HG03108 (cell line): ENCODE measurements at regions not wholly inside any gene's neighbourhood (a gene's known extent, or its start where the extent isn't known, plus 50 kb on each side); places are given as distances from the start of the nearest gene placed in this dataset.
"Not testable (repeated sequence)": the region's sequence is repeated elsewhere in the genome, so short reads cannot be mapped to it uniquely, and the experiment has no call there.

Experiments used
- ATAC-seq: cut with Tn5 transposase; IDR thresholded peaks from one replicate; pipeline ENCODE4 v1.9.1; 2021; ENCODE audit warnings: moderate library complexity; ENCODE audit not compliant: unreplicated experiment

DNA sequence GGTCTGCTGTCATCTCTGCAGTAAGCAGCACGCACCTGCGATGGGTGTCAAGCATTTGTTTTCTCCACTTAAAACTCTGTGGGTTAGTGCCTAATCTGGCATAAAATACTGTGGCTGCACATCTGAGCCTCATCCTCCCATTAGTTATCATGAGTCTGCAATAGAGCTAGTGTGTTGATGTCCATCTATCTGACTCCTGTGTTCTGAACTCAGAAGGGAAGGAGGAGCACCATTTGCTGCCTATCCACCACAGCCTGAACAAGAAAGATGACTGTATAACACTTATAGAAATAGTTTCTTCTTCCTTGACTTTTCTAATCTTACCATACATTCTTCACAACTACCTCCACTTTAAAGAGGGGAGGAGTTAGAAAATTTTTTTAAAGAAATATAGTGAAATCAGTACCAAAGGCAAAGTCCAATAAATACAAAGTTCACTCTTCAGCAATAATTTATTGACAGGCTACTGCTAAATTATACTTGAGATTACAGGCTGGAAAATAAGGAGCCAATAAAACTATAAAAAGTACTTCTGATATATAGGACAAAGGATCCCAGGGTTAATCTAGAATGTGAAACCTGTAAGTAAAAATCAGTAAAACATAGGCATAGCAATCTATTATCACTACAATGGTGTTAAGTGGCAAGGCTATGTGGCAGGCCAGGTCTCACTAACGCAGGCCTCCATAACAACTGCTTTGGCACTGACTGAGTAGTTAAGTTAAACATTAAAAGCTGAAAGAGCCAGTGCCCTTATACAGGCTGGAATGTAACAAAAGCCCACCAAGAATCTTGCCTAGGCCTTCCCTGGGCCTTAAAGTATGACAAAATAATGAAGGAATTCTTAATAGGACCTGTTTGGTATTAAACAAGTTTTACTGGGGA lies 70.2 kb downstream of the LGALS9C start:
- ATAC-seq = not testable (repeated sequence)

DNA sequence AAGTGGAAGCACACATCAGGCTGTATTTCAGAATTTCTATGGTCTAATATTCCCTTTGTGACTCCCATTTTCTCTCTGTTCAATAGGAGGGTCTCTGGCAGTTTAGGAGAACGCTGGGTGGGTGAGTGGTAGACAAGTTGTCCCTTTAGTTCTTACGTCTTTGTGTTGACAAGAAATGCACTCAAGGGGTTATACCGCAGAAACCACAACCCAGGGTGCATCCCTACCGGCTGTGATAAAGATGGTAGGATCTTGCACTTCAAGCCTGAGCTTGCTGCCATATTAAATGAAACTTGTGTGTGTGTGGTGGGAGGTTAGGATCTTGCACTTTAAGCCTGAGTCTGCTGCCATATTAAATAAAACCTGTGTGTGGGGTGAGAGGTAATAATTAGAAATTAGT lies 80.5 kb downstream of the LGALS9C start:
- ATAC-seq = not testable (repeated sequence)

DNA sequence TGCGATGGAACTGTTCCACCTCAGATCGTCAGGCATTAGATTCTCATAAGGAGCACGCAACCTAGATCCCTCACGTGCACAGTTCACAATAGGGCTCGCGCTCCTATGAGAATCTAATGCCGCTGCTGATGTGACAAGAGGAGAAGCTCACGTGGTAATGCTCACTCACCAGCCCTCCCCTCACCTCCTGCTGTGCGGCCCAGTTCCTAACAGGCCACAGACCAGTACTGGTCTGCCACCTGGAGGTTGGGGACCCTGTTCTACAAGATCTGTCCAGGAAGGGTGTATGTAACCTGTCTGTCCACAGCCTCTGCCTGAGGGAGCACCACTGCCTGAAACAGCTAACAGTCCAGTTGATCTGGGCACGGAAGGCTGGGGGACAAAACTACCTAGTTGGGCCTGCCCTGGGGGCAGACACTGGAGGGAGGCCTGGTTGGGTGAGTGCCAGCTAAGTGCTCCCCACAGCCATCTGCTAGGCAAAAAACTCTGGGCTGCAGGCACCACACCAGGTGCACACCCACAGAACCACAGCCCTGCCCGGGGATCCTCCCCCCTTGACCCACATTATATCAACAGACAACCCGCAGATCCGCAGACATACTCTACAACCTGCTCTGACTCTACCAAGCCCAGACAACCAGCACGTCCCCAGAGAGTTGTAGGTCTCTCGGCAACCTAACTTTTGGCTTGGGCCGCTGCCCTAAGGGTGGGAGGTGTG lies 80.7 kb downstream of the TBC1D28 start:
- ATAC-seq = peak; percentile 71

DNA sequence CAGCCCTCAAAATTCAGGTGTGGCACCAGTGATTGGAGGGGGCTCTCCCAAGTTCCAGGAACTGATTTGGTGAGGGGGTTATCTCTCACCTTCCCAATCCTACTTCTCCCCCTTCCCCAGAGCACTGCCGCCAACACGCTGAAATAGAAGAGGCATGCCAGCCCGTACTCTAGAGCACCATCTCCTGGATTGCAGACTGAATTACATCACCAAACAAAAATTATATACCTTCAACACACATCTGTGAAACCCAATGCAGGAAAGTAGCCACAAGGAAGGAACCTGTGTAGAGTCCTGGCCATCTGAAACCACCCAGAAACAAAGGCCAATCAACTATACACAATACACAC lies 80.1 kb downstream of the TBC1D28 start:
- not testable (repeated sequence) for ATAC-seq

DNA sequence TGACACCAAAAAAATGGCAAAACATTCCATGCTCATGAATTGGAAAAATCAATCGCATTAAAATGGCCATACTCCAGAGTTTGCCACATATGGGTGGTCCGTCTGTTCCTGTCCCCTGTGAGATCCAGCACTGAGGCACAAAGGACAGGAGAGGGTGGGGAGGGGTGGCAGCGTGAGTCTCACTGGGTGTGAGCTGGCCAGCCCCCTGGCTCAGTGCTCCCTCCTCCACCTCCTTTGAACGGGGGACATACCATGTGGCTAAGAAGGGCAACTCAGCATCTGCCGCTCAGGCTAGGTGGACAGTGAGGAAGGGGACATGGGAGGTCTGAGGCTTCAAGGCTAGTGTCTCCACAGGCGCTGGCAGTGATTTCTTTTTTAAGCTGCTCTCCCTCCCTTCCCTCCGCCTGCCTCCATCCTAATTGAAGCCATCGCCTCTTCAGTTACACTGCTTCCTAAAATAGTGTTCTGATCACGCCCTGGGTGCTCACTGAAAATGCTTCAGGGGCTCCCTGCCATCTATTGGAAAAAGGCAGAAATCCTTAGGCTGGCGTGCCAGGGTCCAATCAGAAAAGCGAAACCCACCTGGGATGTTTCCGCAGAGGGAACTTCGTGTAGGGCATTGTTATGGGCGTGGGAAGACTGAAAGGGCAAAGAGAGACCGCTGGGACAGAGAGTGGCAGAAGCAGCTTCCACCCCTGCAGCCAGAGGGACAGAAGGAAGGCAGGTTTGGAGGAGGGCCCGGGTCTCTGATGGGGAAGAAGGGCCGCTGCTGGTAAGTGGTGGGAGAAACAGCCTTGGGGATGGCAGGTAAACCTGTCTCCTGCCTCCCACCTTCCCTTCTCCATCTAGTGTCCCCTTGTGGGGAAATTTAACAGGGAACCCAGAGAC lies 75.8 kb downstream of the TBC1D28 start:
- not testable (repeated sequence) for ATAC-seq

DNA sequence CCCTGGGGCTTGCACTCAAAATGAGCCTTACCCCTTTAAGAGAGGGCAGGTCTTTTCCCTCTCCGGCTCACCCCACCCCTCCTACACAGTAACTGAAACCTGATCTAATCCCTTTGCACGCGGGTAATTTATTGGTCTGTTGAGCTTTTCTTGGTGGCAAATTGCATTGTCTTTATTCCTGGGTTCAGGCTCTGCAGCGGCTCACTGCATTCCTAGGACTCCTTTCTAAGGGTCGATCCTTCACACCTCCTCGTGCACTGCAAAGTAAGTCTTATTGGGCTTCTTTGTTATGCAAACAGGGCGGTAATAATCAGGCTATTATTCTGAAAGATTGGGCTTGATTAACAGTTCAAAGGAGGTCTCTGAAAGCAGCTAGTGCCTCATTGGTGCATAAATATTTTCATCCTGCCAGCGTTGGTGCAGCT lies 74.7 kb downstream of the TBC1D28 start:
- not testable (repeated sequence) for ATAC-seq

DNA sequence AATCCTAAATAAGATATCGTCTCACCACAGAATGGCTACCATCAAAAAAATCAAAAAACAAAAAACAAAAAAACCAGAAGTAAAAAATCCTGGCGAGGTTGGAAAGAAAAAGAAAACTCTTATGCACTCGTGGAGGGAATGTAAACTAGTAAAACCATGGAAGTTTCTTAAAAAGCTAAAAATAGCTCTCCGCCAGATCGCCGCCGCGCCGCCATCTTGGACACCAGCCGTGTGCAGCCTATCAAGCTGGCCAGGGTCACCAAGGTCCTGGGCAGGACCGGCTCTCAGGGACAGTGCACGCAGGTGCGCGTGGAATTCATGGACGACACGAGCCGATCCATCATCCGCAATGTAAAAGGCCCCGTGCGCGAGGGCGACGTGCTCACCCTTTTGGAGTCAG lies 71.7 kb downstream of the TBC1D28 start:
- ATAC-seq = not testable (repeated sequence)

DNA sequence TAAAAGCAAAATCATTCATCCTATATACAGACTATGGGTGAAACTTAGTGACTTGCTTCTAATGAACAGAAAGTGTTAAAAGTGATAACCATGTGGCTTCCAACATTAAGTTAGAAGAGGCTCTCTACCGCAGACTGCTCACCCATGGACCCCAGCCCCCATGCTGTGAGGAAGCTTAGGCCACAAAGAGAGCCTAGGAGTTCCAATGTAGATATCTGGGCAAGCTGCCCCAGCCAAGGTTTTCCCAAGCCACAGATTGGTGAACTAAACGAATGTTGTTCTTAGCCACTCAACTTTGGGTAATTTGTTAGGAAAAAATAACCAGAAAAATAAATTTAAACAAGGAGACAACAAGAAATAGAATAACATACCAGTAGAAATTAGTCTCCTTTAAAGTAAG lies 70.1 kb downstream of the TBC1D28 start:
- not testable (repeated sequence) for ATAC-seq
